Putamen (tissue), 1 donor: ENCODE measurements at regions not wholly inside any gene's neighbourhood (a gene's known extent, or its start where the extent isn't known, plus 50 kb on each side); places are given as distances from the start of the nearest gene placed in this dataset.
"Not testable (repeated sequence)": the region's sequence is repeated elsewhere in the genome, so short reads cannot be mapped to it uniquely, and the experiment has no call there.

Source experiments
- DNase-seq: peaks from one replicate; pipeline ENCODE4 v3.0.0-alpha.2; 2016; ENCODE audit warnings: low spot score

DNA sequence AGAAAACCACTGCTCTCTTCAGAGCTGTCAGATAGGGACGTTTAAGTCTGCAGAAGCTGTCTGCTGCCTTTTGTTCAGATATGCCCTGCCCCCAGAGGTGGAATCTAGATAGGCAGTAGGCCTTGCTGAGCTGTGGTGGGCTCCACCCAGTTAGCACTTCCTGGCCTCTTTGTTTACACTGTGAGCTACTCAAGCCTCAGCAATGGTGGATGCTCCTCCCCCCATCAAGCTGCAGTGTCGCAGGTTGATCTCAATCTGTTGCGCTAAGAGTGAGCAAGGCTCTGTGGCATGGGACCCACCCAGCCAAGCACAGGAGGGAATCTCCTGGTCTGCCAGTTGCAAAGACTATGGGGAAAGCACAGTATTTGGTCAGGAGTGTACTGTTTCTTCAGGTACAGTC lies 59.2 kb upstream of the ZNF641 start:
- not testable (repeated sequence) for DNase-seq

DNA sequence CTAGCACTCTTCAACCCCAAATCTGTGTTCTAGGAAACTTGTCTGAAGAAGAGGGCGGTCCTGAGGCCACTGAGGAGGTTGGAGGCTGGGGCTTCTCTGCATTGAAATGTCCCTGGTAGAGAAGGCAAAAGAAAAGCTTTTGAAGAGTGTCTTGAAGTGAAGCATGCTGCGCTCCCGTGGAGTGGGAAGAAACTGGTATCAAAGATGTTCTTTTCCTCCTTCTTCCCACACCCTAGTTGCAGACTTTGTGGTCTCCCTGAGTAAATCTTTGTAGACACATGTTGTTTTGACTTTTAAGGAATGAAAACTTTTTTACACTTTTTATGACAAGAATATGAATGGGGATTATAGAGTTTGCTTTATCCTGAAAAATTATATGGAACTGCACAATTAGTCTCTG lies 59.0 kb upstream of the ANP32D start:
- DNase-seq, result no peak

DNA sequence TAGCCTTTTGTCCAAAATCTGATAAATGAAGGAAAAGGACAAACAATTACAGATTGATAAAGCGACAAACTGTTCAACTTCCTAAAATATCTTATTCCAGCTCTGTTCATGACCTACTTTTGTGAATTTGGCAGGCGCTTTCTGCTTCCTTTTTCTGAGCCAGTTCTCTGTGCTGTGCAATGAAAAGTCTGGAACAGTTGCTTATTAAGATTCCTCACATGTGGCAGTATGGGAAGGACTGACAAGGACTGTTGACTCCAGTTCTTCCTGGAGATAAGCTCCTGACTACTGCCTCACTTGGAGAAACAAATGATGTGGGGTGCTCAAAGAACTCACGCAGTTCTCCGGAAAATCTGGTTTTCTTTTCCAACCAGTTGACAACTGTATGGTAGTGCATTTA lies 58.3 kb upstream of the ANP32D start:
- peak; percentile 47 for DNase-seq

DNA sequence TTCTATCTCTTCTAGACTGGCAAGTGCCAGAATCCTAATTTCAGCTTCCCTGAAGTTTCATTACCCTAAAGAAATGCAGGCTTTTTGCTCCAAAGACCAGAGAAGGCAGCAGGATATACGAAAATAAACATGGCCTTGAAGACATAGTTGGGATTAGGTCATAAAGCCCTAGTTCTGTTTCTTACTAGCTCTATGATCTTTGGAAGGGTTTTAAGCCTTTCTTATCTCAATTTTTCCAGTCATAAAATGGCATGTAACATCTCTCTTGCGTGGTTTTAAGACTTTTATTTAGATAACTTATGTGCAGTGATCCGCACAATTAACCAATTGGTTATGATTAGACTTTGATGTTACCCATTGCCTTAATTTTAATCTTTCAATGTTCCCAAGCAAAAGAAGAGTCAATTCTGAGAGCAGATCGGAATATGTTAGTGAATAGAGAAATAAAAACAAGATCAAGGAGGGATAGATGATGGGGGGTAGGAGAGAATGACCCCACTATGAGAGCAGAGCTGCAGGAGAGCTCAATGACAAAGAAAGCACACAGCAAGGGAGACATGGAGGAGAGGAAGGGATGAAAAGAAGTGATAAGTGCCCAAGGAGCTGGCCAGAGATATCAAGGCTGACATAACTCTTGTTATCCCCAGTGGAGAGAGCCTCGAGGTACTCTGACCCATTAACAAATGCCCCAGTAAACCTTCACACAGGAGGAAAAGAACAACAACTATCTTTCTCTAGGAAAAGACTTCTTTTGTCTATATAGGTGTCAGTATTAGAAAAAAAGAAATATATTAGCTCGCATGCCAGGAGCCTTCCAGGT lies 53.0 kb upstream of the ANP32D start:
- no peak for DNase-seq

DNA sequence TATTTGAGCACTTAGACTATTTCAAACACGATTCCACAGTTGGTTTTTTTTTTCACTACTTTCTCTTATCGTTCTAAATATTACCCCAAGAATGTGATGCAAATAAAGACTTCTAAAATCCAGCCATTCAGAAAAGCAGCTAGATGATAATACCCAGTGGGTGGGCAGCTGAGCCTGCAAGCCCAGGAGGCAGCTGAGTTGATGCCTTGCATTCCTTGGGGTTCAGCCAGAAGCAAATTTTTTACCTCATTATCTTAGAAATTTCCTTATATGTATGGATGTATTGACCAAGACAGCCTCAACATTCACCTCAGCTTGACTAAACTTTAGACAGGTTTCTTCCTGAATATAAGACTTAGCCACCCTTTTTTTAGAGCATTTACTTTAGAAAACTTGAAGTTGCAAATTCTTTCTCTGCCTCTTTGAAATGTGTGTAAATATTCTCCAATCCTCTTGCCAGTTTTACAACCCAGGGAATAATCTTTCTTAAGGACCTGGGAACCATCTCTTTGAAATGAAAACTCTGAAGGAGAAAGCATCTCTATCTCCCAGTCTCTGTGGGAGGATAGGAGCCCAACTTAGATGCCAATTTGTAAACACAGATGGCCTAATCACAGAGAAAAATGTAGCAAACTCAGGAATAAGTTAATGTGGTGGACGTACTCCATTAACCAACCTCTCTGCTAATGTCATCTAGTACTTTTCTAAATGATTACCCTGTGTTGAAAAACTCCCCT lies 52.2 kb upstream of the ANP32D start:
- DNase-seq, result no peak

DNA sequence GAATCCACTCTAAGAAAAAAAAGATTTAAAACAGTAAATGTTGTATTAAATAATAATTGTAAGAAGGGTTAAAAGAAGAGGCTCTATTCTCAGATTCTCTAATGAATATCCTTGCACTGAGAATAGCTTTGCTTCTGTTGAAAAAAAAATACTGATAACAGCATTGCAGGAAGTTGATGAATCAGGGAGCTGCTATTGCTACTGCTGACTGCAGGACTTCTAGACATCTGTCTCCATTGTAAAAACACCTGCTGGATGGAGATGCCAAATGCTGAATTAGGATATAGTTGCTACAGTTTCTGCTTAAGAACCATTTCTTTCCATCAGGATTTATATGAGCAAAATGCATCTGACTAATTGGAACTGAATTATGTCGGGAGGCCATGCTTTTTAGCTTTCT lies 50.3 kb upstream of the ANP32D start:
- no peak for DNase-seq
